ENCODE measurements at regions not wholly inside any gene's neighbourhood (a gene's known extent, or its start where the extent isn't known, plus 50 kb on each side); places are given as distances from the start of the nearest gene placed in this dataset.

DNA sequence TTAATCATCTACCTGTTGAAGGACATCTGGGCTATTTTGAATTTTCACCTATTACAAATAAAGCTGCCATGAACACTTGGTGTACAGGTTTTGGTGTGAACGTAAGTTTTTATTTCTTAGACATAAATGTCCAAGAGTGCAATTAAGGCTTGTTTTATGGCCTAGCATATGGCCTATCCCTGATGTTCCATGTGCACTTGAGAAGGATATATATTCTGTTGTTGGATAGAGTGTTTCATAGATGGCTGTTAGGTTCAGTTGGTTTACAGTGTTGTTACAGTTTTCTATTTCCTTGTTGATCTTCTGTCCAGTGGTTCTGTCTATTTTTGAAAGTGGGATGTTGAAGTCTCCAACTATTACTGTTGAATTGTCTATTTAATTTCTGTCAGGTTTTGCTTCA is 61.2 kb upstream of the NFASC start:
- H3K36me3 ChIP-seq (replicated peaks in 1 of 2; ENCODE audit: control insufficient read depth in 1 of 2, insufficient read depth in 2 of 2, low read length in 2 of 2): no peaks in the 10 kb centered on the region
- DNase-seq (ENCODE audit: low spot score) (no peak), FAIRE-seq (no peak), ATAC-seq (no peak)
- intact Hi-C loops (cut with micrococcal nuclease; ENCODE audit: unreplicated experiment): no loop called here
- H4K20me1 ChIP-seq (ENCODE audit: insufficient read depth, low read length): no peaks in the 10 kb centered on the region
- no peaks in the 10 kb centered on the region for H3K9me3 ChIP-seq (ENCODE audit: low read length)
- H3K4me3 ChIP-seq (replicated peaks in 1 of 3; ENCODE audit: insufficient read depth in 1 of 3, low read depth in 2 of 3, low read length in 3 of 3): no peak overlapping the region
- ChIA-PET POLR2A (no interaction called here), CTCF (ENCODE audit: low intra/inter-chr PET ratio, low total read pairs) (no interaction called here)
- no TSS peak for BruUV-seq (replicated peaks)
- H3K79me2 ChIP-seq (ENCODE audit: insufficient read depth, low read length): no peaks in the 10 kb centered on the region
- TF ChIP-seq KLF9 (CRISPR knock-in tag; IDR thresholded peaks at IDR 0.05; ENCODE audit: low read depth): no peak
- no peak for TF ChIP-seq SMAD9 (CRISPR knock-in tag; IDR thresholded peaks at IDR 0.05)
- TF ChIP-seq ZNF607 (CRISPR knock-in tag; IDR thresholded peaks at IDR 0.05; ENCODE audit: borderline replicate concordance): no peak
- no peak for TF ChIP-seq ZNF562 (CRISPR knock-in tag; IDR thresholded peaks at IDR 0.05; ENCODE audit: borderline replicate concordance)
- H3K4me2 ChIP-seq (ENCODE audit: low read depth, low read length): no peak overlapping the region
- H2AFZ ChIP-seq (ENCODE audit: low read length): no peak overlapping the region
- peaks cover 20% of the 10 kb centered on the region for H3K4me1 ChIP-seq (ENCODE audit: insufficient read depth, low read length)
- in situ Hi-C loops (cut with HindIII; ENCODE audit: extremely low pct_ligation_motif_present, low pct_unique_long_range_greater_than_20kb): loop anchor here (10.0 kb wide), 1 partner anchor 245 kb away; no protein-coding TSS in a partner anchor
- H3K9ac ChIP-seq (ENCODE audit: insufficient read depth, low read depth, low read length): no peak overlapping the region
- WGBS (ENCODE audit: low lambda C conversion rate): 38% methylated on average over 1 of the region's 1 CpG
- no peak overlapping the region for H3K27ac ChIP-seq (ENCODE audit: extremely low read length, insufficient read depth, low read length)
- H3K27me3 ChIP-seq (ENCODE audit: control insufficient read depth in 1 of 2, insufficient read depth in 2 of 2, low read length in 2 of 2): peaks cover 0 to 11% of the 10 kb centered on the region in 2 experiments; a peak in 1 of 5 replicates

DNA sequence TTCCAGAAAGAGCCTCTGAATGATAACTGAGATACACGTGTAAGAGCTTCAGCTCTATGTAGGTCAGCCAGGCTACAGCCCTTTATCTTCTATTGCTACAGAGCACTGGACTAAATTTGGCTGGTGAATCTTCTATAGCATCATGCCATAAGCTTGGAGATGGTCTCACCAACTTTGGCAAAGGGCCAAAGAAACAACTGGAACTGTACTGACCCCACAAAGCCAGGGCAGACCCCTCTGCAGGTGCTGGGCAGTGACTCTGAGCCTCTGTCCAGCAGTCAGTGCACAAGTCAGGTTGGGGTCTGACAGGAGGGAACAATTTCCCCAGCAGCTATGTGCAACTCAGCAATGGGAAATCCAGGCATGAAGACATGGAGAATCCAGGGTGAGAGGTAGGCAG is 57.8 kb upstream of the NFASC start:
- peaks cover 0 to 14% of the 10 kb centered on the region in 2 experiments; a peak in 2 of 5 replicates for H3K27me3 ChIP-seq (ENCODE audit: control insufficient read depth in 1 of 2, insufficient read depth in 2 of 2, low read length in 2 of 2)
- TF ChIP-seq ATF7 (IDR thresholded peaks at IDR 0.05) (no peak), ATF7 (CRISPR knock-in tag; IDR thresholded peaks at IDR 0.05) (no peak), ZNF678 (CRISPR knock-in tag; IDR thresholded peaks at IDR 0.05) (no peak), NCOA5 (CRISPR knock-in tag; IDR thresholded peaks at IDR 0.05) (no peak), ZNF777 (CRISPR knock-in tag; IDR thresholded peaks at IDR 0.05) (no peak), HOXA3 (CRISPR knock-in tag; IDR thresholded peaks at IDR 0.05) (no peak), JUNB (CRISPR knock-in tag; IDR thresholded peaks at IDR 0.05; ENCODE audit: borderline replicate concordance) (no peak), ZNF644 (CRISPR knock-in tag; IDR thresholded peaks at IDR 0.05; ENCODE audit: low read depth) (no peak), DR1 (CRISPR knock-in tag; IDR thresholded peaks at IDR 0.05) (no peak), SRY (CRISPR knock-in tag; IDR thresholded peaks at IDR 0.05) (no peak), FOXO1 (CRISPR knock-in tag; IDR thresholded peaks at IDR 0.05) (no peak), SIX1 (CRISPR knock-in tag; IDR thresholded peaks at IDR 0.05; ENCODE audit: borderline replicate concordance) (no peak), ZNF20 (CRISPR knock-in tag; IDR thresholded peaks at IDR 0.05) (no peak), POLR2A (IDR thresholded peaks at IDR 0.05; ENCODE audit: insufficient read depth in 1 of 2, low read depth in 2 of 2, low read length in 2 of 2) (no peak), ZSCAN21 (CRISPR knock-in tag; IDR thresholded peaks at IDR 0.05; ENCODE audit: borderline replicate concordance) (no peak)
- TF ChIP-seq, protein P1, sequence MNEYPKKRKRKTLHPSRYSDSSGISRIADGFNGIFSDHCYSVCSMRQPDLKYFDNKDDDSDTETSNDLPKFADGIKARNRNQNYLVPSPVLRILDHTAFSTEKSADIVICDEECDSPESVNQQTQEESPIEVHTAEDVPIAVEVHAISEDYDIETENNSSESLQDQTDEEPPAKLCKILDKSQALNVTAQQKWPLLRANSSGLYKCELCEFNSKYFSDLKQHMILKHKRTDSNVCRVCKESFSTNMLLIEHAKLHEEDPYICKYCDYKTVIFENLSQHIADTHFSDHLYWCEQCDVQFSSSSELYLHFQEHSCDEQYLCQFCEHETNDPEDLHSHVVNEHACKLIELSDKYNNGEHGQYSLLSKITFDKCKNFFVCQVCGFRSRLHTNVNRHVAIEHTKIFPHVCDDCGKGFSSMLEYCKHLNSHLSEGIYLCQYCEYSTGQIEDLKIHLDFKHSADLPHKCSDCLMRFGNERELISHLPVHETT (CRISPR knock-in tag; conservative IDR thresholded peaks at IDR 0.05): no peak
- TF ChIP-seq, protein P2, sequence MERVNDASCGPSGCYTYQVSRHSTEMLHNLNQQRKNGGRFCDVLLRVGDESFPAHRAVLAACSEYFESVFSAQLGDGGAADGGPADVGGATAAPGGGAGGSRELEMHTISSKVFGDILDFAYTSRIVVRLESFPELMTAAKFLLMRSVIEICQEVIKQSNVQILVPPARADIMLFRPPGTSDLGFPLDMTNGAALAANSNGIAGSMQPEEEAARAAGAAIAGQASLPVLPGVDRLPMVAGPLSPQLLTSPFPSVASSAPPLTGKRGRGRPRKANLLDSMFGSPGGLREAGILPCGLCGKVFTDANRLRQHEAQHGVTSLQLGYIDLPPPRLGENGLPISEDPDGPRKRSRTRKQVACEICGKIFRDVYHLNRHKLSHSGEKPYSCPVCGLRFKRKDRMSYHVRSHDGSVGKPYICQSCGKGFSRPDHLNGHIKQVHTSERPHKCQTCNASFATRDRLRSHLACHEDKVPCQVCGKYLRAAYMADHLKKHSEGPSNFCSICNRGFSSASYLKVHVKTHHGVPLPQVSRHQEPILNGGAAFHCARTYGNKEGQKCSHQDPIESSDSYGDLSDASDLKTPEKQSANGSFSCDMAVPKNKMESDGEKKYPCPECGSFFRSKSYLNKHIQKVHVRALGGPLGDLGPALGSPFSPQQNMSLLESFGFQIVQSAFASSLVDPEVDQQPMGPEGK (CRISPR knock-in tag; IDR thresholded peaks at IDR 0.05): no peak

More for the DNA sequence above, 57.8 kb upstream of the NFASC start:
- 11% methylated on average over 1 of the region's 1 CpG for WGBS (ENCODE audit: low lambda C conversion rate)
- no peak overlapping the region for H3K4me2 ChIP-seq (ENCODE audit: low read depth, low read length)
- no peak overlapping the region for H3K9ac ChIP-seq (ENCODE audit: insufficient read depth, low read depth, low read length)
- no peaks in the 10 kb centered on the region for H3K36me3 ChIP-seq (replicated peaks in 1 of 2; ENCODE audit: control insufficient read depth in 1 of 2, insufficient read depth in 2 of 2, low read length in 2 of 2)
- no TSS peak for BruUV-seq (replicated peaks)
- H3K4me3 ChIP-seq (replicated peaks in 1 of 3; ENCODE audit: insufficient read depth in 1 of 3, low read depth in 2 of 3, low read length in 3 of 3): no peak overlapping the region
- intact Hi-C loops (cut with micrococcal nuclease; ENCODE audit: unreplicated experiment) (no loop called here), in situ Hi-C loops (cut with HindIII; ENCODE audit: extremely low pct_ligation_motif_present, low pct_unique_long_range_greater_than_20kb) (no loop called here)
- H3K4me1 ChIP-seq (ENCODE audit: insufficient read depth, low read length): peaks cover 7% of the 10 kb centered on the region; the same call in 1 of the 2 replicates
- FAIRE-seq (no peak), ATAC-seq (no peak), DNase-seq (ENCODE audit: low spot score) (no peak)
- H2AFZ ChIP-seq (ENCODE audit: low read length): no peak overlapping the region
- POLR2A ChIA-PET: no interaction called here
- H3K27ac ChIP-seq (ENCODE audit: extremely low read length, insufficient read depth, low read length): no peak overlapping the region
- no peaks in the 10 kb centered on the region for H4K20me1 ChIP-seq (ENCODE audit: insufficient read depth, low read length)
- CTCF ChIA-PET (ENCODE audit: low intra/inter-chr PET ratio, low total read pairs): no interaction called here
- H3K9me3 ChIP-seq (ENCODE audit: low read length): no peaks in the 10 kb centered on the region
- no peaks in the 10 kb centered on the region for H3K79me2 ChIP-seq (ENCODE audit: insufficient read depth, low read length)
